Mesothelial cell of epicardium (in vitro differentiated cells): ENCODE measurements at regions not wholly inside any gene's neighbourhood (a gene's known extent, or its start where the extent isn't known, plus 50 kb on each side); places are given as distances from the start of the nearest gene placed in this dataset.
A peak's percentile ranks its signal among the peaks of the same experiment; 100 is the strongest.

Source experiments
- DNase-seq, 2 experiments: peaks; one replicate each; pipeline ENCODE4 v3.0.0; 2021; ENCODE audit warnings: low spot score in 2 of 2; ENCODE audit not compliant: unreplicated experiment in 2 of 2
- H3K27ac Mint-ChIP-seq: 2 replicates; pipeline ENCODE4 v1.8.0; 2021; ENCODE audit warnings: mixed read lengths
- H3K27me3 Mint-ChIP-seq: 2 replicates; pipeline ENCODE4 v1.8.0; 2021; ENCODE audit warnings: low read depth, mixed read lengths
- H3K36me3 Mint-ChIP-seq: 2 replicates; pipeline ENCODE4 v1.8.0; 2021; ENCODE audit warnings: mixed read lengths
- H3K4me1 Mint-ChIP-seq: 2 replicates; pipeline ENCODE4 v1.8.0; 2021; ENCODE audit warnings: mixed read lengths
- H3K4me3 Mint-ChIP-seq: 2 replicates; pipeline ENCODE4 v1.8.0; 2021; ENCODE audit warnings: mild to moderate bottlenecking, moderate library complexity, mixed read lengths
- H3K9me3 Mint-ChIP-seq: 2 replicates; pipeline ENCODE4 v1.8.0; 2021; ENCODE audit warnings: mixed read lengths
- TF ChIP-seq, protein P1 (sequence below): fragments of 200-600 bp; sonication (generic); IDR thresholded peaks from one replicate; pipeline ENCODE4 v1.5.0; 2021; ENCODE audit warnings: antibody characterized with exemption; ENCODE audit not compliant: unreplicated experiment

DNA sequence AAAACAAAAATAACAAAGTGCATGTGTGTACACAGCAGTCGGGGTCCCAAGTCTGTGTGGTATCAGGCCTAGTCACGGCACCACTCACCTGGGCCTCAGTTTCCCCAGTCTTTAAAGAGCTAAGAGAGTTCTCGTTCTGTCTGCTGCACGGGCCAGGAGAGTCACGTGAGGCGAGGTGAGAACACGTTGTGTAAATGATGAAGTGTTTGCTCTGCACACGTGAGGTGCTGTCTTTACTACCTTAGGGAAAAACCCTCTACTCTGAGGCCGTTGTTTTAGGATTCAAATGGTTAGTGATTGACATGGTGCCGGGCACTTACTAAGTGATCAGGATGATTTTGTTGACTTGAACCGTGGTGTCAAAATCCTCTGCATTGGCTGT is 86.5 kb upstream of the PPARA start:
- Mint-ChIP-seq H3K36me3 (peaks cover 3% of the 10 kb centered on the region), H3K9me3 (no peaks in the 10 kb centered on the region), H3K27ac (no peak overlapping the region), H3K27me3 (peaks cover 62% of the 10 kb centered on the region), H3K4me1 (no peaks in the 10 kb centered on the region), H3K4me3 (no peak overlapping the region)
- TF ChIP-seq, protein P1, sequence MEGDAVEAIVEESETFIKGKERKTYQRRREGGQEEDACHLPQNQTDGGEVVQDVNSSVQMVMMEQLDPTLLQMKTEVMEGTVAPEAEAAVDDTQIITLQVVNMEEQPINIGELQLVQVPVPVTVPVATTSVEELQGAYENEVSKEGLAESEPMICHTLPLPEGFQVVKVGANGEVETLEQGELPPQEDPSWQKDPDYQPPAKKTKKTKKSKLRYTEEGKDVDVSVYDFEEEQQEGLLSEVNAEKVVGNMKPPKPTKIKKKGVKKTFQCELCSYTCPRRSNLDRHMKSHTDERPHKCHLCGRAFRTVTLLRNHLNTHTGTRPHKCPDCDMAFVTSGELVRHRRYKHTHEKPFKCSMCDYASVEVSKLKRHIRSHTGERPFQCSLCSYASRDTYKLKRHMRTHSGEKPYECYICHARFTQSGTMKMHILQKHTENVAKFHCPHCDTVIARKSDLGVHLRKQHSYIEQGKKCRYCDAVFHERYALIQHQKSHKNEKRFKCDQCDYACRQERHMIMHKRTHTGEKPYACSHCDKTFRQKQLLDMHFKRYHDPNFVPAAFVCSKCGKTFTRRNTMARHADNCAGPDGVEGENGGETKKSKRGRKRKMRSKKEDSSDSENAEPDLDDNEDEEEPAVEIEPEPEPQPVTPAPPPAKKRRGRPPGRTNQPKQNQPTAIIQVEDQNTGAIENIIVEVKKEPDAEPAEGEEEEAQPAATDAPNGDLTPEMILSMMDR = no peak
- no peak for DNase-seq

- Mint-ChIP-seq H3K4me3 (no peak overlapping the region), H3K36me3 (peaks cover 3% of the 10 kb centered on the region), H3K27me3 (peaks cover 68% of the 10 kb centered on the region), H3K4me1 (peaks cover 2% of the 10 kb centered on the region), H3K27ac (no peak overlapping the region), H3K9me3 (no peaks in the 10 kb centered on the region)
- TF ChIP-seq, protein P1 = no peak
- peak in 1 of 2 experiments; percentile 3 for DNase-seq
These were observed 85.9 kb upstream of the PPARA start for GRCh38 chr22:46064228-46064965.

DNA sequence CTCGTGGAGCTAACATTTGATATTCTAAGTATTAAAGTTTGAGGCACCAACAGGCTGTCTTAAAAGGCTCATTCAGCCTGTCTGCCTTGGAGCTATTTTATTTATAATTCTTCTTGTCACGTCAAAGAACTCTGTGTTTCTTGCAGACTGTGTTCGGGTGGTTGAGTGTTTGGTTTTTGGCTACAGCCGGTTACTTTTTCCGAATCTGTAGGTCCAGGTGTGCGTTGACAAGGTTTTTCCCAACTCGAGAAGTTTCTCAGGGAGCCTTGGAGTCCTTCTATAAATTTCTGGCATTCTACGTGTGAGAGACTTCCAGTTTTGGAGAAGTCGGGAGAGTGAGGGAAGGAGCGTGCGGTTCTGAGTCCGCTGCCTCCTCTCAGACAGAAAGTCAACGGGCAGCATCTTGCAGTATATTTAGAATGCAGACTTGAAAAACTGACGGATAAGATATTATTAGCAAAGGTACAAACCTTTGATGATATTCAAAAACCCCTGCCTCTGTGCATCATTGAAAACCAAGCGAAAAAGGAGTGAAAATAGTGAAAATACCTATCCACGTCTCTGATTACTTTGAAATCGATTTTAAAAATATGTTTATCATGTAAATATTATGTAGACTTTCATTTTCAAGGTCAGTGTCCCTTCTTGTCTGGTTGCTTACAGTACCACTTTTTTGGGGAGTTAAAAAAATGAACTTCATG is 85.2 kb upstream of the PPARA start:
- Mint-ChIP-seq H3K4me1 (peaks cover 7% of the 10 kb centered on the region), H3K9me3 (no peaks in the 10 kb centered on the region), H3K4me3 (no peak overlapping the region), H3K27ac (no peak overlapping the region), H3K27me3 (peaks cover 74% of the 10 kb centered on the region), H3K36me3 (peaks cover 3% of the 10 kb centered on the region)
- TF ChIP-seq, protein P1 = no peak
- DNase-seq = peak in 1 of 2 experiments; percentile 6

DNA sequence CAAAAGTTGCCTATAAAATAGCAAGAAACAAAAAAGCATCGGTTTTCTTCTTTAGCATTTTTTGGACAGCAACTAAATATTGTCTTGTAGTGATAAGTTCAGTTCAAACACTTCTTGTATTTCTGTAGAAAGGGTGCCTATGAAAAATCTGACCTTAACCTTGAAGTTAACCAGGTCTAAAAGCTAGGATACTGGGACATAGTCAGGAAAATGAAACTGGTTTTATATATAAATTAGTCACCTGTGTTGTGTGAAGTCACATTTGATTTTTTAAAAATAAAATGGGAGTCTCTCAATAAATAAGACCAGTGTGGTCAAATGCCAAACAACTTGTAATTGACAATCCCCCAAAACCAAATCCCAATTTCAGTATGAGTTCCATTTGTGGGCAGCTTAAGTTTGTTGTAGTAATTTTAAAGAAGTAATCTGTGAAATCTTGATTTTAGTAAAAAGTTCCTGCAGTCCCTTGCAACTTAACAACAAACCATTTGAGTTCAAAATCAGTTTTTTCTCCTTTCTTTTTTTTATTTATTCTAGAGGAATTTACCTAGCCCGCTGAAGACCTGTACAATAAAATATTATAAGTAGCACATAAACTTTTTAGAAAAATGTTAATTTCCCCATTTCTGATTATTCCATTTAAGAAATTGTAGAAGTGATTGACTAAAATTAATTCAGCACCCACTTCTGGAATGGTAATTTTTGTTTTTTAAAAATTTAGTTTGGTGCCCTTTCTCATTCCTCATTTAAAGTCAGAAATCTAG is 84.5 kb upstream of the PPARA start:
- no peak overlapping the region for H3K27ac Mint-ChIP-seq
- H3K4me3 Mint-ChIP-seq = no peak overlapping the region
- H3K9me3 Mint-ChIP-seq = no peaks in the 10 kb centered on the region
- TF ChIP-seq, protein P1 = no peak
- no peak for DNase-seq
- peaks cover 3% of the 10 kb centered on the region for H3K36me3 Mint-ChIP-seq
- H3K27me3 Mint-ChIP-seq = peaks cover 74% of the 10 kb centered on the region
- H3K4me1 Mint-ChIP-seq = peaks cover 7% of the 10 kb centered on the region

GRCh38 chr22:46066691-46067090 is 83.6 kb upstream of the PPARA start:
- peaks cover 3% of the 10 kb centered on the region for H3K36me3 Mint-ChIP-seq
- peaks cover 7% of the 10 kb centered on the region for H3K4me1 Mint-ChIP-seq
- no peak overlapping the region for H3K27ac Mint-ChIP-seq
- H3K4me3 Mint-ChIP-seq = no peak overlapping the region
- peaks cover 74% of the 10 kb centered on the region for H3K27me3 Mint-ChIP-seq
- TF ChIP-seq, protein P1 = no peak
- no peaks in the 10 kb centered on the region for H3K9me3 Mint-ChIP-seq
- DNase-seq = no peak
